ENCODE measurements at regions not wholly inside any gene's neighbourhood (a gene's known extent, or its start where the extent isn't known, plus 50 kb on each side); places are given as distances from the start of the nearest gene placed in this dataset.

DNA sequence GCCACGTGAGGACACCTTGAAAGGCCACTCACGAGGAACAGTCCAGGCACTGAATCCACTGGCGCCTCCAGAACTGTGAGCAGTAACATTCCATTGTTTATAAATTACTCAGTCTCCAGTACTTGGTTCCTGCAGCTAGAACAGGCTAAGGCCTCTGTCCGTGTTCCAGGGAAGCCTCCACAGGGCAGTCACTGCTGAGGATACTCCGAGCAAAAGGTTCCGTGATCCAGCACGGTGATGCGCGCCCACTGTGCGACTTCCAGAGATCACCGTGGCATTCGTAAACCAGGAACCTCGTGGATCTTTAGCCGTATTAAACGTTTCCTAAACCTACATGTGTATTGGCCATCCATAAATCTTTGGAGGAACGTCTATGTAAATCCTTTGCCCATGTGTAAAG, 51.5 kb upstream of the SALL3 start:
- DNase-seq: no peak

DNA sequence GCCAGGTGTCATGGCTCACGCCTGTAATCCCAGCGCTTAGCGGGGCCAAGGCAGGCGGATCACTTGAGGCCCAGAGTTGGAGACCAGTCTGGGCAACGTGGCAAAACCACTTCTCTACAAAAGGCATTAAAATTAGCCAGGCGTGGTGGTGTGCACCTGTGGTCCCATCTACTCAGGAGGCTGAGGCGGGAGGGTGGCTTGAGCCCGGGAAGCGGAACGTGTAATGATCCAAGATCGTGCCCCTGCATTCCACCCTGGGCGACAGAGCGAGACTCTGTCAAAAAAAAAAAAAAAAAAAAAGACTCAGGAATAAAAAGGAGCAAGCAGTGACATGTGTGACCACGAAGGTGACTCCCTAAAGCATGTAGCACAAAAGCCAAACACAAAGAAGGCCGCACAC, 50.1 kb upstream of the SALL3 start:
- no peak for DNase-seq

All from DMS153 (cell line).